KMS-11 (cell line): ENCODE measurements at regions not wholly inside any gene's neighbourhood (a gene's known extent, or its start where the extent isn't known, plus 50 kb on each side); places are given as distances from the start of the nearest gene placed in this dataset.

ENCODE experiments used
- H2AFZ ChIP-seq: fragments of 200-600 bp; sonication (generic); 2 replicates; pipeline ENCODE4 v1.6.1; 2016; ENCODE audit warnings: antibody characterized with exemption, mixed run types, low read depth
- H3K27ac ChIP-seq: fragments of 200-600 bp; sonication (generic); 2 replicates; pipeline ENCODE4 v1.6.1; 2016; ENCODE audit warnings: mild to moderate bottlenecking, mixed run types
- H3K27me3 ChIP-seq: fragments of 200-600 bp; sonication (generic); 2 replicates; pipeline ENCODE4 v1.6.1; 2017; ENCODE audit warnings: mild to moderate bottlenecking, low read depth, mixed run types, moderate library complexity; ENCODE audit not compliant: insufficient read depth
- H3K36me3 ChIP-seq: fragments of 200-600 bp; sonication (generic); 2 replicates; pipeline ENCODE4 v1.6.1; 2017; ENCODE audit warnings: mild to moderate bottlenecking, mixed run types; ENCODE audit not compliant: insufficient read depth
- H3K4me1 ChIP-seq: fragments of 200-600 bp; sonication (generic); 2 replicates; pipeline ENCODE4 v1.6.1; 2016; ENCODE audit warnings: mild to moderate bottlenecking, low read depth, mixed run types; ENCODE audit not compliant: poor library complexity, severe bottlenecking
- H3K4me2 ChIP-seq: fragments of 200-600 bp; sonication (generic); 2 replicates; pipeline ENCODE4 v1.7.0; 2016; ENCODE audit warnings: mild to moderate bottlenecking, mixed run types
- H3K4me3 ChIP-seq: fragments of 200-600 bp; sonication (generic); IDR thresholded peaks from 2 replicates; pipeline ENCODE4 v1.6.1; 2017; ENCODE audit warnings: low read depth, low read length, mixed read lengths; ENCODE audit not compliant: insufficient read depth
- H3K79me2 ChIP-seq: fragments of 200-600 bp; sonication (generic); 2 replicates; pipeline ENCODE4 v1.6.1; 2016; ENCODE audit warnings: low read depth, mixed run types; ENCODE audit not compliant: insufficient read depth
- H3K9ac ChIP-seq: fragments of 200-600 bp; sonication (generic); 2 replicates; pipeline ENCODE4 v1.6.1; 2016; ENCODE audit warnings: mild to moderate bottlenecking, mixed run types
- H4K20me1 ChIP-seq: fragments of 200-600 bp; sonication (generic); 2 replicates; pipeline ENCODE4 v1.6.1; 2016; ENCODE audit warnings: mild to moderate bottlenecking, mixed run types; ENCODE audit not compliant: insufficient read depth
- CTCF ChIP-seq: fragments of 200-600 bp; sonication (generic); conservative IDR thresholded peaks from 2 replicates; pipeline ENCODE4 v1.6.1; 2017; ENCODE audit warnings: low read depth, mild to moderate bottlenecking, antibody characterized with exemption, low read length, moderate library complexity, mixed read lengths

DNA sequence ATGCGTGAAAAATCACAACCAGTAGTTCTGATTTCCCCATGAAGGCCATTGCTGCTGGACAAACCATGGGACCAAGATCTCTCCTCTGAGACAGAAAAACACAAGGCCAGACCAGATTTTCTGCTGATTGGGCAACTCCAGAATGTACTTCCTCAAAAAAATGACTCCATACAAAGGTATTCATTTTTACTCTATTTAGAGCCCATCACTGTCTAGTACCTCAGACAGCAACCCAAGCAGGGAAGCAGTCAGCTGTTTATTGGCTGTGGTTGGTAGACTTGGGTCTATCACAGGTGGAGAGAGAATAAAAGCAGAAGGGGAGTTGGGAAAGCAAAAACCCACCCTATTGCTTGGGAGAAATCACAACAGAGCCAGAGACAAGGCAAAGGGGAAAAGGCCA is 219.9 kb downstream of the PIK3C3 start:
- H3K4me3 ChIP-seq = no peak overlapping the region
- H3K27me3 ChIP-seq = no peaks in the 10 kb centered on the region
- no peaks in the 10 kb centered on the region for H4K20me1 ChIP-seq
- TF ChIP-seq CTCF = no peak
- no peaks in the 10 kb centered on the region for H3K79me2 ChIP-seq
- H3K36me3 ChIP-seq = no peaks in the 10 kb centered on the region
- no peak overlapping the region for H3K4me2 ChIP-seq
- no peak overlapping the region for H3K27ac ChIP-seq
- no peak overlapping the region for H3K9ac ChIP-seq
- no peaks in the 10 kb centered on the region for H3K4me1 ChIP-seq
- H2AFZ ChIP-seq = no peak overlapping the region

- Histone ChIP-seq H3K4me3 (no peak overlapping the region), H3K36me3 (no peaks in the 10 kb centered on the region), H3K4me2 (no peak overlapping the region), H3K79me2 (no peaks in the 10 kb centered on the region), H3K27ac (no peak overlapping the region), H4K20me1 (no peaks in the 10 kb centered on the region), H3K4me1 (no peaks in the 10 kb centered on the region), H3K27me3 (no peaks in the 10 kb centered on the region), H2AFZ (no peak overlapping the region), H3K9ac (no peak overlapping the region)
- TF ChIP-seq CTCF = no peak
Measured at GRCh38 chr18:42176599-42176998, 221.6 kb downstream of the PIK3C3 start.

DNA sequence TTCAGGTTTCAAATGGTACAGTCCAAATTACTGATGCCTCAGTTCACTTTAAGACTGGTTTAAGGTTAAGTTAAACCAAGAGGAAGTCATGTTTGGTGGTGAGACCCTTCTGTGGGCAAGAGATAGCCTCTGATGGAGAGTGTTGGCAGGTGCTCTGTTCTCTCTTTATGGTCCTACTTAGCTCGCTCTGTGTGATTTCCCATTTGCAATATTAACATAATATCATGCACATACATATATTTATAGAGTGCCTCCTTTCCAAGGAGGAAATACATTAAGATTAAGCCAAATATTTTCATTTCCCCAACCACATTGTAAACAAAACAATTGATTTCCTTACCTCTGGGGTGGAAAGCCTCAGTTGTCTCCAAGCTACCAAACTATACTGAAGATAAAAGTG is 222.4 kb downstream of the PIK3C3 start:
- no peaks in the 10 kb centered on the region for H3K27me3 ChIP-seq
- no peaks in the 10 kb centered on the region for H4K20me1 ChIP-seq
- no peaks in the 10 kb centered on the region for H3K79me2 ChIP-seq
- H3K4me3 ChIP-seq = no peak overlapping the region
- no peak overlapping the region for H3K27ac ChIP-seq
- H2AFZ ChIP-seq = no peak overlapping the region
- H3K4me1 ChIP-seq = no peaks in the 10 kb centered on the region
- no peak overlapping the region for H3K4me2 ChIP-seq
- H3K9ac ChIP-seq = no peak overlapping the region
- H3K36me3 ChIP-seq = no peaks in the 10 kb centered on the region
- no peak for TF ChIP-seq CTCF

DNA sequence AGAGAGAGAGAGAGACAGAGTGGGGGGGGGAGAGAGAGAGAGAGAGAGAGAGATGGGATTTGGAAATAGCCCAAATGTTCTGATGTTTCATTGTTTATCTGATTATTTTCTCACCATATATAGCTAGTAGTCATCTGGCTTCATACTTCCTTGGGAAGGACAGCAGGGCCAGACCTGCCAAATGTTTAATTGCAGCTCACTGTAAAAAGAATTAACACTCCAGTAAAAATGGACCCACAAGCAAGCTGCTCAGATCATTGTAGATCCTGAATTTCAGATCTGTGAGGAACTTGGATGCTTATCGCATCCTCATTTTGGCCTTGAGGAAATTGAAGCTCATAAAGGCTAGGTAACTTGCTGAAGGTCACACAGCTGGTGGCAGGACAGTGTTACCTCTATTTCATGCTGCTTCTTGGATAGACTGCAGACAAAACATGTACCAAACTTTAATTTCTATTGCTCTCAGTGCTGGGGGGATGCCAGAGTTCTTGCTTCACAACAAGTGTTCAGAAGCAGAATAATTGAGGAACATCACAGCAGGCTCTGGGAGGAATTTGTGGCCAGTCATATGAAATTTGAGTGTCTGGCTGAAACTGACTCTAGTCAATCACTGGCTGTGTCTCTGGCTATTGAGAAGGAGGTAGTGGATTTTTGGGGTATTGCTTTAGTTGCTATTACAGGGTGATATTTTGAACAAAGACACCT is 223.5 kb downstream of the PIK3C3 start:
- H2AFZ ChIP-seq = no peak overlapping the region
- no peaks in the 10 kb centered on the region for H3K36me3 ChIP-seq
- H3K79me2 ChIP-seq = no peaks in the 10 kb centered on the region
- no peak for TF ChIP-seq CTCF
- no peaks in the 10 kb centered on the region for H3K4me1 ChIP-seq
- H3K4me2 ChIP-seq = no peak overlapping the region
- no peak overlapping the region for H3K27ac ChIP-seq
- H3K9ac ChIP-seq = no peak overlapping the region
- H3K4me3 ChIP-seq = no peak overlapping the region
- no peaks in the 10 kb centered on the region for H4K20me1 ChIP-seq
- no peaks in the 10 kb centered on the region for H3K27me3 ChIP-seq
